ENCODE measurements at regions not wholly inside any gene's neighbourhood (a gene's known extent, or its start where the extent isn't known, plus 50 kb on each side); places are given as distances from the start of the nearest gene placed in this dataset.

DNA sequence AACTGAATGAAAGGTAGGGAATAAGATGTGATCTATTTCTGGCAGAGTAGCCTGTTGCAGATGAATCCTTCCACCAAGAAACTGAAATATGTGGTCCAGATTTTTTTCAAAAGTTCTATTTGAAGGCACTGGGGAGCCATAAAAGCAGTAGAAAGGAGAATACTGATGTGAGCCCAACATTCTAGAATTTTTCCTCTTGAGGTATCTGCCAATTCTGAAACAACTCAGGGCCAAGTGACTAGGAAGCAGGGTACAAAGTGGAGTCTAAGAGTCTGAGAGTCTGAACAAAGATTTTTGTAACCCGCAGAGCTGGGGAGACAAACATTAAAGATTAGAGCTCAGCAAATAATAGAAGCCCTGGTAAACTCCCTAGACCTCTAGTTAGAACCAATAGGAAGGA lies 58.3 kb upstream of the SLCO3A1 start:
- no TSS peak for BruUV-seq (replicated peaks)
- H2AFZ ChIP-seq (ENCODE audit: low read depth, low read length), result no peak overlapping the region
- 0% methylated on average over 1 of the region's 1 CpG for WGBS (ENCODE audit: insufficient coverage, low coverage, missing lambda C conversion rate)
- no peak for ATAC-seq
- H3K4me2 ChIP-seq (ENCODE audit: insufficient read depth, low read length), result no peak overlapping the region
- no peaks in the 10 kb centered on the region for H3K9me1 ChIP-seq (ENCODE audit: control insufficient read depth, insufficient read depth, low read length)
- no peaks in the 10 kb centered on the region for H3K9me3 ChIP-seq (replicated peaks; ENCODE audit: control insufficient read depth, insufficient read depth, low read depth, low read length)
- H3K36me3 ChIP-seq (ENCODE audit: control insufficient read depth, insufficient read depth, low read length), result no peaks in the 10 kb centered on the region
- H3K4me1 ChIP-seq (replicated peaks in 1 of 2; ENCODE audit: control insufficient read depth in 2 of 2, insufficient read depth in 2 of 2, low read length in 2 of 2), result no peaks in the 10 kb centered on the region
- in situ Hi-C loops (cut with MboI) (no loop called here), intact Hi-C loops (cut with micrococcal nuclease) (no loop called here)
- H3K9ac ChIP-seq (ENCODE audit: insufficient read depth in 1 of 2, low read depth in 2 of 2, low read length in 2 of 2), result no peak overlapping the region
- peaks cover 0 to 5% of the 10 kb centered on the region in 2 experiments; a peak in 2 of 5 replicates for H3K27me3 ChIP-seq (ENCODE audit: control insufficient read depth in 2 of 2, insufficient read depth in 2 of 2, low read length in 2 of 2)
- H3K79me2 ChIP-seq (ENCODE audit: control insufficient read depth, insufficient read depth, low read length), result no peaks in the 10 kb centered on the region
- H4K20me1 ChIP-seq (replicated peaks; ENCODE audit: control insufficient read depth, insufficient read depth, low read length), result no peaks in the 10 kb centered on the region
- FAIRE-seq, result no peak
- H3K4me3 ChIP-seq, result no peak overlapping the region
- ChIA-PET POLR2A (no interaction called here), CTCF (ENCODE audit: low intra/inter-chr PET ratio) (no interaction called here)
- no peak overlapping the region for H3K27ac ChIP-seq (ENCODE audit: extremely low read depth, low read depth, low read length)
- DNase-seq (ENCODE audit: extremely low read depth in 1 of 4, low spot score in 3 of 4), result no peak
- TF ChIP-seq ZC3H4 (CRISPR knock-in tag; IDR thresholded peaks at IDR 0.05; ENCODE audit: borderline replicate concordance) (no peak), TOE1 (IDR thresholded peaks at IDR 0.05; ENCODE audit: borderline replicate concordance) (no peak), TOE1 (CRISPR knock-in tag; IDR thresholded peaks at IDR 0.05; ENCODE audit: borderline replicate concordance, low read depth) (no peak), JUND (IDR thresholded peaks at IDR 0.05; ENCODE audit: borderline replicate concordance, low read depth, low read length) (no peak), JUND (tag; IDR thresholded peaks at IDR 0.05; ENCODE audit: borderline replicate concordance, low read depth, low read length) (no peak), MTA1 (IDR thresholded peaks at IDR 0.05; ENCODE audit: borderline replicate concordance) (no peak), ZNF175 (CRISPR knock-in tag; IDR thresholded peaks at IDR 0.05; ENCODE audit: low read depth) (no peak), DMBX1 (CRISPR knock-in tag; IDR thresholded peaks at IDR 0.05; ENCODE audit: borderline replicate concordance) (no peak), ATF1 (CRISPR knock-in tag; IDR thresholded peaks at IDR 0.05) (no peak), ATF1 (tag; IDR thresholded peaks at IDR 0.05) (no peak), L3MBTL2 (IDR thresholded peaks at IDR 0.05) (no peak), PML (IDR thresholded peaks at IDR 0.05; ENCODE audit: low read length) (no peak)
- TF ChIP-seq, protein P1, sequence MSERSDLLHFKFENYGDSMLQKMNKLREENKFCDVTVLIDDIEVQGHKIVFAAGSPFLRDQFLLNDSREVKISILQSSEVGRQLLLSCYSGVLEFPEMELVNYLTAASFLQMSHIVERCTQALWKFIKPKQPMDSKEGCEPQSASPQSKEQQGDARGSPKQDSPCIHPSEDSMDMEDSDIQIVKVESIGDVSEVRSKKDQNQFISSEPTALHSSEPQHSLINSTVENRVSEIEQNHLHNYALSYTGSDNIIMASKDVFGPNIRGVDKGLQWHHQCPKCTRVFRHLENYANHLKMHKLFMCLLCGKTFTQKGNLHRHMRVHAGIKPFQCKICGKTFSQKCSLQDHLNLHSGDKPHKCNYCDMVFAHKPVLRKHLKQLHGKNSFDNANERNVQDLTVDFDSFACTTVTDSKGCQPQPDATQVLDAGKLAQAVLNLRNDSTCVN (CRISPR knock-in tag; IDR thresholded peaks at IDR 0.05), result no peak
